H9 (cell line): ENCODE measurements at regions not wholly inside any gene's neighbourhood (a gene's known extent, or its start where the extent isn't known, plus 50 kb on each side); places are given as distances from the start of the nearest gene placed in this dataset.

Experiments
- DNase-seq: peaks from one replicate; pipeline ENCODE4 v3.0.0-alpha.2; 2017
- H2AFZ ChIP-seq: one replicate; pipeline ENCODE4 v1.6.1; 2013; ENCODE audit warnings: mild to moderate bottlenecking, low read length, control low read depth, moderate library complexity
- H2AK5ac ChIP-seq: 2 replicates; pipeline ENCODE4 v1.6.1; 2013; ENCODE audit warnings: low read length, control low read depth, mixed read lengths; ENCODE audit not compliant: insufficient read length
- H2BK120ac ChIP-seq: one replicate; pipeline ENCODE4 v1.6.1; 2013; ENCODE audit warnings: low read depth, mild to moderate bottlenecking, low read length, control low read depth, inconsistent platforms; ENCODE audit not compliant: poor library complexity, severe bottlenecking
- H2BK12ac ChIP-seq: 2 replicates; pipeline ENCODE4 v1.6.1; 2013; ENCODE audit warnings: low read length, control low read depth, mixed read lengths, low read depth; ENCODE audit not compliant: insufficient read length
- H2BK15ac ChIP-seq: 2 replicates; pipeline ENCODE4 v1.6.1; 2013; ENCODE audit warnings: low read depth, low read length, control low read depth
- H2BK20ac ChIP-seq: one replicate; pipeline ENCODE4 v1.6.1; 2013; ENCODE audit warnings: low read depth, mild to moderate bottlenecking, low read length, control low read depth, inconsistent platforms; ENCODE audit not compliant: poor library complexity, severe bottlenecking
- H2BK5ac ChIP-seq: 2 replicates; pipeline ENCODE4 v1.6.1; 2013; ENCODE audit warnings: low read length, control low read depth, mixed read lengths; ENCODE audit not compliant: insufficient read length
- H3K14ac ChIP-seq: 2 replicates; pipeline ENCODE4 v1.6.1; 2013; ENCODE audit warnings: low read length, control low read depth; ENCODE audit not compliant: insufficient read depth
- H3K18ac ChIP-seq: 2 replicates; pipeline ENCODE4 v1.6.1; 2013; ENCODE audit warnings: low read depth, mild to moderate bottlenecking, mixed read lengths, low read length, control low read depth; ENCODE audit not compliant: insufficient read length
- H3K23ac ChIP-seq: 2 replicates; pipeline ENCODE4 v1.6.1; 2013; ENCODE audit warnings: low read length, control low read depth, mixed read lengths, low read depth; ENCODE audit not compliant: insufficient read length
- H3K23me2 ChIP-seq: 2 replicates; pipeline ENCODE4 v1.6.1; 2013; ENCODE audit warnings: low read depth, mild to moderate bottlenecking, mixed read lengths, low read length, control low read depth; ENCODE audit not compliant: insufficient read length, poor library complexity, severe bottlenecking
- H3K27ac ChIP-seq: 2 replicates; pipeline ENCODE4 v1.5.1; 2013; ENCODE audit warnings: low read length, control low read depth, mixed read lengths, low read depth; ENCODE audit not compliant: insufficient read length
- H3K27me3 ChIP-seq: 2 replicates; pipeline ENCODE4 v1.6.1; 2013; ENCODE audit warnings: low read length, control low read depth, inconsistent platforms; ENCODE audit not compliant: insufficient read depth
- H3K4ac ChIP-seq: 2 replicates; pipeline ENCODE4 v1.6.1; 2013; ENCODE audit warnings: low read depth, mild to moderate bottlenecking, control low read depth, inconsistent platforms, low read length, moderate library complexity
- H3K4me1 ChIP-seq: 2 replicates; pipeline ENCODE4 v1.6.1; 2013; ENCODE audit warnings: low read length, control low read depth, inconsistent platforms; ENCODE audit not compliant: insufficient read depth
- H3K4me2 ChIP-seq: 2 replicates; pipeline ENCODE4 v1.6.1; 2013; ENCODE audit warnings: low read length, control low read depth, mixed read lengths; ENCODE audit not compliant: insufficient read length, insufficient read depth
- H3K56ac ChIP-seq: 2 replicates; pipeline ENCODE4 v1.6.1; 2013; ENCODE audit warnings: low read depth, mild to moderate bottlenecking, mixed read lengths, low read length, control low read depth; ENCODE audit not compliant: insufficient read length
- H3K79me1 ChIP-seq: 2 replicates; pipeline ENCODE4 v1.6.1; 2013; ENCODE audit warnings: low read depth, mild to moderate bottlenecking, moderate library complexity, low read length, control low read depth, inconsistent platforms; ENCODE audit not compliant: insufficient read depth, poor library complexity, severe bottlenecking
- H3K79me2 ChIP-seq: 2 replicates; pipeline ENCODE4 v1.6.1; 2013; ENCODE audit warnings: low read length, control low read depth, inconsistent platforms; ENCODE audit not compliant: insufficient read depth
- H3K9ac ChIP-seq: 2 replicates; pipeline ENCODE4 v1.6.1; 2013; ENCODE audit warnings: low read length, control low read depth, mixed read lengths; ENCODE audit not compliant: insufficient read length; ENCODE audit errors: extremely low read depth
- H3K9me3 ChIP-seq: one replicate; pipeline ENCODE4 v1.6.1; 2013; ENCODE audit warnings: low read depth, low read length, inconsistent platforms; ENCODE audit not compliant: control insufficient read depth
- H3T11ph ChIP-seq: one replicate; pipeline ENCODE4 v1.6.1; 2013; ENCODE audit warnings: mild to moderate bottlenecking, low read length, control low read depth, inconsistent platforms
- H4K20me1 ChIP-seq: one replicate; pipeline ENCODE4 v1.6.1; 2013; ENCODE audit not compliant: control insufficient read depth, insufficient read length, insufficient read depth
- H4K5ac ChIP-seq: 2 replicates; pipeline ENCODE4 v1.6.1; 2013; ENCODE audit warnings: low read depth, mild to moderate bottlenecking, mixed read lengths, low read length, control low read depth; ENCODE audit not compliant: insufficient read length
- H4K8ac ChIP-seq: replicated peaks from 2 replicates; pipeline ENCODE4 v1.6.1; 2013; ENCODE audit warnings: low read length, control low read depth, mixed read lengths, low read depth; ENCODE audit not compliant: insufficient read length
- H4K91ac ChIP-seq: 2 replicates; pipeline ENCODE4 v1.6.1; 2013; ENCODE audit warnings: low read depth, mild to moderate bottlenecking, moderate library complexity, mixed read lengths, low read length, control low read depth; ENCODE audit not compliant: insufficient read length
- H3K27ac Mint-ChIP-seq, 3 experiments: 2 replicates in 2 of 3; 3 replicates in 1 of 3; pipeline ENCODE4 v1.8.0; 2020 to 2021; ENCODE audit warnings: mixed read lengths in 3 of 3, mild to moderate bottlenecking in 1 of 3, moderate library complexity in 1 of 3
- H3K27me3 Mint-ChIP-seq: 2 replicates; pipeline ENCODE4 v1.8.0; 2021; ENCODE audit warnings: low read depth, mild to moderate bottlenecking, moderate library complexity, mixed read lengths
- H3K36me3 Mint-ChIP-seq, 3 experiments: 2 replicates in 2 of 3; 3 replicates in 1 of 3; pipeline ENCODE4 v1.8.0; 2020 to 2021; ENCODE audit warnings: low read depth in 3 of 3, mixed read lengths in 3 of 3; ENCODE audit not compliant: insufficient read depth in 1 of 3
- H3K4me1 Mint-ChIP-seq, 2 experiments: 2 replicates each; pipeline ENCODE4 v1.8.0; 2020; ENCODE audit warnings: mixed read lengths in 2 of 2
- H3K4me3 Mint-ChIP-seq, 2 experiments: 2 replicates in 1 of 2; 3 replicates in 1 of 2; pipeline ENCODE4 v1.8.0; 2020 to 2021; ENCODE audit warnings: mild to moderate bottlenecking in 2 of 2, mixed read lengths in 2 of 2, moderate library complexity in 1 of 2
- H3K9me3 Mint-ChIP-seq, 2 experiments: 2 replicates in 1 of 2; 3 replicates in 1 of 2; pipeline ENCODE4 v1.8.0; 2020; ENCODE audit warnings: mild to moderate bottlenecking in 2 of 2, mixed read lengths in 2 of 2, moderate library complexity in 1 of 2
- CTCF ChIP-seq: fragments of 200-600 bp; sonication (generic); conservative IDR thresholded peaks from 3 replicates; pipeline ENCODE4 v1.8.0; 2021; ENCODE audit warnings: antibody characterized with exemption, mild to moderate bottlenecking
- WGBS: extraction: QIAGEN DNeasy Blood & Tissue Kit; methylation state at CpG from one replicate; pipeline ENCODE4 v1.1.7; 2013; ENCODE audit warnings: missing lambda C conversion rate, low lambda C conversion rate, mixed read lengths; ENCODE audit not compliant: insufficient read length; ENCODE audit errors: extremely low coverage; 5-methylcytosine and 5-hydroxymethylcytosine counted together

DNA sequence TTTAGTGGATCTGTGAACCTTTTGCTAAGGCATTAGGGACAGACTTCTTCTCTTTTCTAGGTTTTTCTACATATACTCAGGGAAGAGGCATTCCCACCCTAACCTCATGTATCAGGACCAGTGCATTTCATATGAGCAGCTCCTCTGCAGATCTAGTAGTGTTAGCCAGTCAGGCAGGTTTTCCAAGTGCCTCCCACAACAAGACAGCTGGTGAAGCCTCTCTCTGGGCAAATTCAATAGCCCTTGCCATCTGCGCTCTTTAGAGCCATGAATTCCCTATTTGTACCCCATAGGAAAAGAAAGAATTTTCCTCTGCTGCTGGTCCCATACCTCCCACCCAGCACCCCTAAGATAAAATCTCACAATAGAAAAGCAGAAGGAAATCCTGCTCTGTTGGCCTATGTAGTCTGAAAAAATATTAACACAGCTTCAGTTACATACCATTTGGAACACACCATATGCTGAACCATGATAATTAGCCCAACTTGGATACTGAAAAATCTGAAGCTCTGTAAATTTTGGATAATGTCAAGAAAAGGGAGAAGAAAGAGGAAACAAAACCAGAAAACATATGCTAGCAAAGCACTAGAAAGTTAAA lies 1354.6 kb upstream of the NRXN1 start:
- no CpG with 5 or more reads among the region's 1 CpG for WGBS
- Histone ChIP-seq H3K23ac (no peak overlapping the region), H3K9ac (no peak overlapping the region), H2BK12ac (no peak overlapping the region), H2BK20ac (no peak overlapping the region), H3K14ac (no peak overlapping the region), H2BK15ac (no peak overlapping the region), H3K9me3 (no peaks in the 10 kb centered on the region), H4K20me1 (no peaks in the 10 kb centered on the region), H4K8ac (no peak overlapping the region), H2AFZ (no peak overlapping the region), H3K23me2 (no peaks in the 10 kb centered on the region), H2BK120ac (no peak overlapping the region), H3K79me1 (no peaks in the 10 kb centered on the region), H3K18ac (no peak overlapping the region), H3K27ac (no peak overlapping the region), H3K4me1 (no peaks in the 10 kb centered on the region), H3K4ac (no peak overlapping the region), H2BK5ac (no peak overlapping the region), H3K27me3 (no peaks in the 10 kb centered on the region), H4K91ac (no peak overlapping the region), H3K79me2 (no peaks in the 10 kb centered on the region), H3K4me2 (no peak overlapping the region), H3T11ph (no peak overlapping the region), H4K5ac (no peak overlapping the region), H3K56ac (no peak overlapping the region), H2AK5ac (no peak overlapping the region)
- Mint-ChIP-seq H3K36me3 (no peaks in the 10 kb centered on the region), H3K27me3 (no peaks in the 10 kb centered on the region), H3K4me1 (peaks cover 6 to 7% of the 10 kb centered on the region in 2 experiments; a peak in 3 of 4 replicates), H3K9me3 (no peaks in the 10 kb centered on the region), H3K27ac (no peak overlapping the region; a peak in 1 of 7 replicates), H3K4me3 (no peak overlapping the region)
- no peak for TF ChIP-seq CTCF
- DNase-seq, result no peak
